ENCODE measurements at regions not wholly inside any gene's neighbourhood (a gene's known extent, or its start where the extent isn't known, plus 50 kb on each side); places are given as distances from the start of the nearest gene placed in this dataset.
"Not testable (repeated sequence)": the region's sequence is repeated elsewhere in the genome, so short reads cannot be mapped to it uniquely, and the experiment has no call there.

DNA sequence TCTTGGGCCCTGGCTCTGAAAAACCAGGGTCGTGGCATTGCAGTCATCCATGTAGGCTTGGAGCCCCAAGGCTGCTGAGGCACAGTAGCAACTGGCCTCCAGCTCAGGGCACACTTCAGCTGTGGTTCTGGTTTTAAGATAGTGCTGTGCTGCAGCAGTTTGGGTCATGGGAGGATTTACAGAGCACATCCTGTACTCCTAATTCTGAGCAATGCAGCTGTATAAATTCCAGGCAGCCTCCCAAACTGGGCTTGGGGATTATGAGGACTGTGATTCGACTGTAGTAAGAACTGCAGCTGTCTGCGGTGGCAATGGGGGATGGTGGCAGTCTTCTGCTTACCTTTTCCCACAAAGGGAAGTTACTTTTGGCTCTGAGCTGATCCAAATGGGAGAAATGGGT, 536.3 kb upstream of the GCFC2 start:
- no peak for DNase-seq

DNA sequence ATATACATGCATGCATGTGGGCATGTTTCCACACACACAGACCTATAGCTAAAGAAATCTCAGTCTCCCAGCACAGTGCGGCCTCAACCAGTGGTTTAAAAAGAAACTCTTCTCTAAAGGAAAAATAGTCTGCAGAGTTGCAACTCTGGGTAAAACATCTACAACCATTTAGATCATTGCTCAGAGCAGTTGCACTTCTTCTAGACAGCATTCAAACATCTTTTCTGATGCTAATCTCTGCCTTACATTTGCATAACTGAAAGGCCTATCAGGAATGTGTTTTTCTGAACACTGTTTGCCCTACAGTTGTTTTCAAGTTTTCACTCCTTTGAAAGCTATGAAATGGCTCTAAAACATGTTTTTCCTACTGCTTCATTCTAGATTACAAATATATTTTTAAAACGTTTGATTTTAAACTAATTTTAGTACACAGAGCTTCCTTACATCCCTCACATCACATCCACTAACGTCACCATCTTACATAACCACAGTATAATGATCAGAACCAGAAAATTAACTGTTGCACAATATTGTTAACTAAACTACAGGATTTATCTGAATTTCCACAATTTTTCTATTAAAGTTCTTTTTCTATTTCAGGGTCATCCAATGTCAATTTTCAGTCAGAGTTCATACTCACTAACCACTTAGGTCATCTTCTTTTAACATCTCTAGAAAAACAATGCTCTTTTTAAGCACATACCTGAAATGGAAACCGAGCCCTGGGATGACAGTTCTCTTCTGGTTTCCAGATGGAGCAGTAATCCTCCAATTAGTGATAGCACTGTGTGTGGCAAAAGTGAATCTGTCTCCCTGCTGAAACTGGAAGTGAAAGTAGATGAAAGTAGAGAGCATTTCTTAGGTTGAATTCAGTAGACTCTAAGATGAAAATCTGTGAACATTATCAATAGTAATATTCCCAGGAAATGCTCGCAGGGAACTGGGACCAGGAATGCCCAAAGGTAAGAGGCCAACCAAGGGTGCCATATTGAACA, 501.6 kb upstream of the GCFC2 start:
- DNase-seq, result no peak

DNA sequence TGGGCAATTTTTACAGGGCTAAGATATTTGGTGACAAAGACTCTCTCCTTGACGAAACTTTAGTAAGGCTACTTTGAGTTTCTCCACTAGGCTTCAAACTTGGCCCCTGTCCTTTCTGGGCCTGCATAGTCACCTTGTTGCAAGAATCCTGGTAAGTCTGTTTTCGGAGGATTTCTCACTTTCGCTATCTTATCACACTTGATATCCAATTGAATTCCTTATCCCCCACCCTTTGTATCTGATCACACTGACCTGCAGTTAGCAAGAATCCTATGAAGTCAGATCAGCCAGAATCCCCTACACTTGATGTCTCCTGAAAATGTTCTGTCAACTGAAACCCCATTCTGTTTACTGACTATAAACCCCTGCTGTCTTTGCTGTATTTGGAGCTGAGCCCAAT, 499.8 kb upstream of the GCFC2 start:
- DNase-seq, result no peak

DNA sequence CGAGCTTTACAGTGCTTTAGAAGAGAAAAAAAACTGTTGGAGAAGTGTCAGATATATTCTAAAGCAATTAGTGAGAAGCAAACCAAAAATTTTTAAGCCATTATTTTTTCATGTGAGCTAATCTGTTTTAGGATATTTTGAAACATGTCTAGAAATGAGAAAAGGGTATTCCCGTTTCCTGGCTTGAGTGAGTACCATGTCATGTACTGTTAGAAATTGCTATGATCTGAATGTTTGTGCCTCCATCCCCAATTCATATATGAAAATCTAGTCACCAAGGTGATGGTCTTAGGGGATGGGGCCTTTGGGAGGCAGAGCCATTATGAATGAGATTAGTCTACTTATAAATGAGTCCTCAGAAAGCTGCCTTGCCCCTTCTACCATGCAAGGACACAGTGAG, 493.3 kb upstream of the GCFC2 start:
- no peak for DNase-seq

DNA sequence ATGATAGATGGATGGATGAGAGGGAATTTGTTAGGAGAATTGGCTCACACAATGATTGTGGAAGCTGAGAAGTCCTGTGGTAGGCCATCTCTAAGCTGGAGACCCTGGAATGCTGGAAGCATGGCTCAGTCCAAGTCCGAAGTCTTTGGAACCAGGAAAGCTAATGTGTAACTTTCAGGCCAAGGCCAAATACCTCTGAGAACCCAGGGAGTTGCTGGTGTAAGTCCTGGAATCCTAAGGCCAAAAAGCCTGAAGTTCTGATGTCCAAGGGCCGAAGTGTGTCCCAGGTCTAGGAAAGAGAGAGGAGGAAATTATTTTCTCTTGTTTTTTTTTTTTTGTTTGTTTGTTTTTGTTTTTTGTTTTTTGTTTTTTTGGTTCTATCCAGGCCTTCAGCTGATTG, 492.2 kb upstream of the GCFC2 start:
- DNase-seq, result no peak

DNA sequence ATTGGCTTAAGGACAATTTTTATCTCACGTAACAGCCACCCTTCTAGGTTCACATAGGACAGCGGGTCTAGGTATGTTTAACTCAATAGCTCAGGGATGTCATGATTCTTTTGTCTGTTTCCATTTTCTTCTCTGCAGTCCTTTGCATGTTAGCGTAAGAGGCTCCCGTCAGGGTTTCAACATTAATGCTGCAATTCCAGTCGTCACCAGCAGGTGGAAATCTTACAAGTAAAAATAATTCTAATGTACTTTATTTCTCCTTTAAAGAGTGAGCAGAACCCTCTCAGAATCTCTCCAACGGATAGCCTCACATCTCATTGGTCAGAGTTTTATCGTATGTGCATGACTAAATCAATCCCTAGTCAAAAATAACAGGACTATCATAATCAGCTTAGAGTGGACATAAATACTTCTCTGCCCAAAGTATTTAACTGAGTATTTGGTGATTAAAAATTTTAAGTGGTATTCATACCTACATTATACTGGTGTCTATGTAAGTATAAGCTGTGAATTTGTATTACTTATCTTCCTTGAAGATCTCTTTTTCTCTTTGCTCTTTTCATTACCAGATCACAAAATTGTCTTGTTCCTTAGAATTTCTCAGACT, 487.2 kb upstream of the GCFC2 start:
- DNase-seq, result peak; percentile 3

DNA sequence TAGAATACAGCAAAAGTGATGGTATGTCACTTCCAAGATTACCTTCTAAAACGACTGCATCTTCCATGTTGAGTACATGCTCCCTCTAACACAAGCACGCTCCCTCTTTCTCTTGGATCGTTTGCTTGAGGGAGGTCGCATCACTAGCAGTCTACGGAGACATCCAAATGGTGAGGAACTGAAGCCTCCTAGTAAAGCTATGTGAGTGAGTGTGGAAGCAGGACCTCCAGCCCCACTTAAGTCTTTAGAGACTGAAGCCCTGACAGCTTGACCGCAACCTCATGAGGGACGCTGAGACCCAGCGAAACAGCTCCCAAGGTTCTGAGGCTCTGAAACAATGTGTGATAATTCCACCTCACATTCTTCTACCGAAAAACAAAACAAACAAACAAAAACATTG, 486.7 kb upstream of the GCFC2 start:
- DNase-seq, result no peak

DNA sequence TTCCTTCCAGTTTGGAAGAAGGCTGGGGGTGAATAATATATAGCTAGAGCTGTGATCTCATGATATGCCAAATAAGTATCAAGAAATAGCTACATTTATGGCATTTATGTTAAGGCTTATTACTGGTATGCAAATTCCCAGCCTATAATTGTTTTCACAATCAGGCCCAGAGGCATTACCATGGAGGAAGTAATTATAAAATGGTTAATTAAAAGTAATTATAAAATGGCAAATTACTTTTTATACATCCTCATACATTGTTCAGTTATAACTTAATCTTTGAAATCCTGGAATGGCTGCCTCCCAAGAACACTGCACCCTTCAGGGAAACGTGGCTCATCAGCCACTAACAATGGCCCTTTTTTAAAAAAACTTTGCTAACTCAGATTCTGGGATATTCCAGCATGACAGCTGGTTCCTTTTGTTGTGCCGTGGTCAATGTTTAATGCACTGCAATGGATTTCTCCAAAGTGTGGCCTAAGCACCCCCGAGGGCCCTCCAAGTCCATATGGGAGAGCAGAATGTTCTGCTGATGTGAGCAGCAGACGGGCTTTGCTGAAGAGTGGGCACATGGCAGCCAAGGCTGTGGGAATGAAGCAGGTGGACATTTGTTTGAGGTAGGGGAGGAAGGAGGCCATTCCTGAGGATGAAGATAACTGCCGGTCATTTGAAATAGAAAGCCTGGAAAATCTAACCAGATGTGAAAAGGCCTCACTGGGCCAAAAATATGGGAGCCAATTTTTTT, 483.5 kb upstream of the GCFC2 start:
- no peak for DNase-seq

DNA sequence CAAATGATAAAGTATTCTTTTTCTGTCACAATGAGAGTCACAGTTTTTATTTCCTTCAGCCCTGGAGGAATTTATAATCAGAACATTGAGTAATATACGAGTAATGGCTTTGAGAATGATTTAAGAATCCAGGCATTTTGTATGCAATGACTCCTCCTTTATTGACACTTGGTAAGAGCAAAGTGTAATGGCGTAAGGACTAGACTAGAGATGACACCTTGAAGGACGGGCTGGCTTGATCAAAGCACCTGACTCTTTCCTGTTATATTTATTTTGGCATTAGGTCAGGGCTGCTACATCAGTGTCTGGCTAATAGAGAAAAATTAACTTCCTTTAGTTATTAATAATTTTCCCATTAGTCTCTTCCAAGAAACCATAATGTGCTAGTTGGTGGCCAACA, 482.4 kb upstream of the GCFC2 start:
- DNase-seq, result no peak

DNA sequence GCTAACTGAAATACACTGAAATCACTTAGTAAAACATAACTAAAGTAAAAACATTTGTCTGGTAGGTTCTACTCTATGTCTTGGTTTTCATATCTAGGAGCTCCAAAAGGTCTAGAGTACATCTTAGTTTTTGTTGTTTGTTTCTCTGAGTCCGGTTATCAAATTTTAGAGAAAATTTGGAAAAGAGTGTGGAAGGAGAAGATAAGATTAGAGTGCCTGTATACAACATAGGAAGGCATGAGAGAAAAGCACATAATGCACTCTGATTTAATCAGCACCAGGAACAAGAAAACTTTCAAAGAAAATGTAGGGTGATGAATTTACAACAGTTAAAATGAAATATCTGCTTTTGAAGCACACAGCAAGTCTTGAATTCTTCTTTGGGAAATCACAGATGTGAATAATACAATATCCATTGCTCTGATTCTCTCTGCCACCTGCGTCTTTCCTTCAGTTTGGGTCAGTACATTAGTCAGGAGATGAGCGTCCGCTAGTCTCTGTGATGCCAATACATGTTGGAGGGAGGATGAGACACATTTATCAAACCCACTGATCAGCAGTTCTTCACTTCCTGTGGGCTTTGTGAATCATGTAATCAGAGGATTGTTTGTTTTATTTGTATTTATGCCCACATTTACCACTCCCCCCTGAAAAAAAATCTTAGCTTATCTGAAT, 477.8 kb upstream of the GCFC2 start:
- DNase-seq, result no peak

DNA sequence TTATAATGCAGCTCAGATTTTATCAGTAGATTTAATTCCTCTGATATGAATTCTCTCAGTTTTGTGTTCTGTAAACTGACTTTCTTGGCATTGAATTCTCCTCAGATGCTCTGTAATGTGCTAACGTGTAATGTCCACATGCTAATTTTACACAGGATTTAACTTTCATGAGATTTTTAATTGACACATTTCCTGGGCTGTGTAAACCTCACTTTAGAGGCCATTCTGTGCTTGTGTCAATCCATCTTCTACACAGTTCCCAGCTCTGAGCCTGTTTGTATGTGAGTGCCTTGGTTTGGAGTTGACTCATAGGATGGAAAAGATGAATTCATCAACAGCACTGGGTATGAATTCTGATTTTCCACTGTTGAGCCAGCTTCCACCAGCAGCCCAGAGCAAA, 476.7 kb upstream of the GCFC2 start:
- DNase-seq, result no peak

DNA sequence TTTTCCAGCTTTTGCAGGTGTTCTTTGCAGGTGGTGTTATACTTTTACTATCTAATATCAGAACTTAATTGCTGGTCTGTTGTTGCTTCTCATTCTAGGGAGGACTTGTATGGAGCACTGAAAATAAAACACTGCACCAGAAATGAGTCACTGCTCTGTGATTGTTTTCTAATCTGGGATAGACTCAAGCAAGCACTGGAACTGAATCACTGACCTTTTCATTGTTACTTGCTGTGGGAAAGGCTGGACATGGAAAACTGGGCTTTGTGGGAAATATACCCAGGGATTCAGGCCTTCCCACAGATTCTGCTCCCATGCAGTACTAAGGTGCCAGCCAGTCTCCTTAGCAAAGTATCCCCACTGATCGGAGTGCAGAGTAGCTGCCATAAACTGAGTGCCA, 470.0 kb upstream of the GCFC2 start:
- no peak for DNase-seq

DNA sequence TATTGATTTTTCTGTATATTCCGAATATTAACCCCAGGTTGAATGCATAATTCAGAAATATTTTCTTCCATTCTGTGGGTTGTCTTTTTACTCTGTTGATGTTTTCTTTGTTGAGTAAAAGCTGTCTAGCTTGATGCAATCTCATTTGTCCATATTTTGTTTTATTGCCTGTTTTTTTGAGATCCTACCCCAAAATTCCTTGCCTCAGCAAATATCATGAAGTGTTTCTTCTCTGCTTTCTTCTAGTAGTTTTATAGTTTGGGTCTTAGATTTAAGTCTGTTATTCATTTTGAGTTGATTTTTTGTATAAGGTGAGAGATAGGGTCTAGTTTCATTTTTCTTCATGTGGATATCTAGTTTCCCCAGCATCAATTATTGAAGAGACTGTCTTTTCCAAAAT, 467.9 kb upstream of the GCFC2 start:
- no peak for DNase-seq

DNA sequence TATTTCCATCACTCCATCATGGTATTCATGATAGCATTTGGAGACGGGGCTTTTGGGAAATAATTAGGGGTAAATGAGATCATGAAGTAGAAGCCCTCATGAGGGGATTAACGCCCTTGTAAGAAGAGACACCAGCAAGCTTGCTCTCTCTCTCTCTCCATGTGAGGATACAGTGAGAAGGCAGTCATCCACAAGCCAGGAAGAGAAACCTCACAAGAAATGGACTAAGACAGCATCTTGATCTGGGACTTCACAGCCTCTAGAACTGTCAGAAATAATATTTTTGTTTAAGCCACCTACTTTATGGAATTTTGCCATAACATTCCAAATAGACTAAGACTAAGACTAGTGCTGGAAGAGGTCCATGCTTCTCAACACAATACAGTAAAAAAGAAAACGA, 464.6 kb upstream of the GCFC2 start:
- no peak for DNase-seq

DNA sequence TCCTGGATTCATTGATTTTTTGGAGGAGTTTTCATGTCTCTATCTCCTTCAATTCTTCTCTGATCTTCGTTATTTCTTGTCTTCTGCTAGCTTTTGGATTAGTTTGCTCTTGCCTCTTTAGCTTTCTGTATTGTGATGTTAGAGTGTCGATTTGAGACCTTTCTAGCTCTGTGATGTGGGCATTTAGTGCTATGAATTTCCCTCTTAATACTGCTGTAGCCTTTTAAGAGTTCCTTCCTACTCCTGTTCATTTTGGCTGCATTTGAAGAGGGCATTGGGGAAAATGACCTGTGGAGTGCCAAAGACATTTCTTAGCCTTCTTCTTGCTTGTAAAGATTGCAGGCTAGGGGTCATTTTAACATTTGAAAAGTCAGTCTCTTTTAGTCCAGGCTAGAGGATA, 463.8 kb upstream of the GCFC2 start:
- no peak for DNase-seq

DNA sequence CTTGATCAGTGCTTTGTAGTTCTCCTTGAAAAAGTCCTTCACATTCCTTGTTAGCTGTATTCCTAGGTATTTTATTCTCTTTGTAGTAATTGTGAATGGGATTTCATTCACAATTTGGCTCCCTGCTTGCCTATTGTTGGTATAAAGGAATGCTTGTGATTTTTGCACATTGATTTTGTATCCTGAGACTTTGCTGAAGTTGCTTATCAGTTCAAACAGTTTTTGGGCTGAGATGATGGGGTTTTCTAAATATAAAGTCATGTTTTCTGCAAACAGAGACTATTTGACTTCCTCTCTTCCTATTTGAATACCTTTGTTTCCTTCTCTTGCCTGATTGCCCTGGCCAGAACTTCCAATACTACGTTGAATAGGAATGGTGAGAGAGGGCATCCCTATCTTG, 462.5 kb upstream of the GCFC2 start:
- not testable (repeated sequence) for DNase-seq

DNA sequence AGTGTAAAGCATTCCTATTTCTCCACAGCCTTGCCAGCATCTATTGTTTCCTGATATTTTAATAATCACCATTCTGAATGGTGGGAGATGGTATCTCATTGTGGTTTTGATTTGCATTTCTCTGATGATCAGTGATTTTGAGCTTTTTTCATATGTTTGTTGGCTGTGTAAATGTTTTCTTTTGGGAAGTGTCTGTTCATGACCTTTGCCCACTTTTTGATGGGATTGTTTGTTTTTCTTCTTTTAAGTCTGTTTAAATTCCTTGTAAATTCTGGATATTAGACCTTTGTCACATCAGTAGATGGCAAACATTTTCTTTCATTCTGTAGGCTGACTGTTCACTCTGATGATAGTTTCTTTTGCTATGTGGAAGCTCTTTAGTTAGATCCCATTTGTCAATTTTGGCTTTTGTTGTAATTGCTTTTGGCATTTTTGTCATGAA, 461.5 kb upstream of the GCFC2 start:
- not testable (repeated sequence) for DNase-seq

DNA sequence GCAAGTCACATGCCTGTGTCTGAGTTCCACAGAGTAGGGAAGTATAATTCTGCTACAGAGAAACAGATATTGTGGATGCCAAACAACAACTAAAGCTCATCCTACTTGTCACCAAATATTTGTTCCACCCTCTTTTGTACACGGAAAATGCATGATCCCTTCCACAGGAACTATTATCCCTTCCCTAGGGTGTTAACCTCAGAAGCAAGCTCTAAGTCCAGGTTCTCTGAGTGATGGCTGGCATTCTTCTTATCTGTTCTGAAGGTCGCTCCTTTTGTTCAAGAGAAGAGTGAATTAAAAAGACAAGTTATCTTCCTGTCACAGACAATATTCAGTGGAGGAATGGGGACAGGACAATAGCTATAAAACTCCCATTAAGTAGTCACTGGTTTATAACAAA, 460.1 kb upstream of the GCFC2 start:
- no peak for DNase-seq

DNA sequence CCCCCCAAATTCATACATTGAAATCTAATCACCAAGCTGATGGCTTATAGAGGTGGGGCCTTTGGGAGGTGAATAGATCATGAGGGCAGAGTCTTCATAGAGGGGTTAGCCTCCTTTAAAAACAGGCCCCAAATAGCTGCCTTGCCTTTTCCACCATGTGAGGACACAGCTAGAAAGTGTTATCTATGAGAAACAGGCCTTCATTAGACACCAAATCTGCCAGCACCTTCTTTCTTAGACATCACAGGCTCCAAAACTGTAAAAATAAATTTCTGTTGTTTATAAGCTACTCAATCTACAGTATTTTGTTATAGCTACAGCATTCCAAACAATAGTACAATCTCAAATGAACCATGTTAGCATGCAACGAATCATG, 459.3 kb upstream of the GCFC2 start:
- DNase-seq, result no peak

DNA sequence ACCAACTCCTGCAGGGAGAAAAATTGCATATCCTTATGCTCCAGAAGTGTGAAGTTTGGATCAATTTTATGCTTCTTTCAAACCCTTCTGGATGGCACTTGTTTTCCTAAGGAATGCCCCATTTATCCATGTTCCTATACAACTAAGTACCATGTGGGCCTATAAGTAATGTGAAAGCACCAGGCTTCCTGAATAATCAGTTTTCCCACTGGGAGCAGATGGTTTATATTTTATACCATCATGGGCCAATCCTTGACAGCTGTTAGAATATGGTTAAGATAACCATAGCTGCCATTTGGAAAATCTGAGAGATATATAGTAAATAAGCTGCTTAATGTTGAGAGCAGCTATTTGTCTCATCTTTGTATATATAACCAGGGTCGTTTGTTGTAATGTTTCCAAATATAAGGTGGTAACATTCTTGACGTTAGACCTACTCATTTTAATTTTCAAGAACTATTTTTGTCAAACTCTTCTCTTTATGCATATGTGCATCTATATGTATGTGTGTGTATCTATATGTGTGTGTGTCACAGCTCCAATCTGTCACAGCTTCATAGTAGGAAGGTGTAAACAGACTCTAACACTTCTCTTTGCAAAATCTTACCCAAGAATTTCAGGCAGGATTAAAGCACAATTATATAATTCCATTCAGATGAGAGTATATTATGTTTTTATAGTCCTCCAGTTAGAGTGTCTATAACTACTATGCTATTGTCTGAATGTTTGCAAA, 458.7 kb upstream of the GCFC2 start:
- peak; percentile 42 for DNase-seq

DNA sequence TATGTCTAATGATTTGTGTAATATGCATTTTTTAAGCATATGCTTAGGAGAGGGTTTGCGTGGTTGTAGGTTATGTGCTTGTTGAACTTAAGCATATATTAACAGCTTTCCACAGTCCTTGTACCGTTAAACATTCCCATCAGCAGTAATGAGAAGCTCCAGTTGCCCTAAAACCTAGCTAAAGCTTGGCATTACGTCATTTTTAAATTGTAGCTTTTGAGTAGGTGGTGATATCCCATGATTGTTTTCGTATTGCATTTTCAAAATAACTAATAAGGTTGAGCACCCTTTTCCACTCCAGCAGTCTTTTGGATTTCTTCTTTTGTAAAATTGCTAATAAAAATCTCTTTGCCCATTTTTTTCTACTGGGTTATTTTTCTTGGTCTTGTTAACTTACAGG, 453.1 kb upstream of the GCFC2 start:
- no peak for DNase-seq

DNA sequence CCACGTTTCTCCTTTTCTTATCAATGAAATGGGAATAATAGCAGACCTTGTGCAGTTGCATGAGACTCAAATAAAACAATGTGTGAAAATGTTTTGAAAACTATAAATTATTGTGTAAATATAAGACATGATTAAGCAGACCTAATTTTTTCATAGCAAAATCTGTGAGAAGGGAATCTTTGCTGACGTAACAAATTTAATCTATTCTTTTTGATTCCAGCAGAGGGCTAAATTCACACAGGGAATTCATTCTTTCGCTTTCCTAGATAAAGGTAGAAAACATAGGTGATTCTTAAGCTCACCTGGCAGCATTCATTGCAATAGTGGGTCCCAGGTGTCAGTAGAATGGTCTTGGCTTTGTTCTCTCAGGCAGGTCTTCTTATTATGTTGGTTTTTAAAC, 450.0 kb upstream of the GCFC2 start:
- no peak for DNase-seq
